DOHH2 (cell line): ENCODE measurements at regions not wholly inside any gene's neighbourhood (a gene's known extent, or its start where the extent isn't known, plus 50 kb on each side); places are given as distances from the start of the nearest gene placed in this dataset.

Experiments used
- CTCF ChIP-seq: fragments of 200-600 bp; sonication (generic); IDR thresholded peaks from one replicate; pipeline ENCODE4 v1.5.1; 2014; ENCODE audit warnings: antibody characterized with exemption, mild to moderate bottlenecking, low read depth, low read length; ENCODE audit not compliant: poor library complexity, severe bottlenecking
- EZH2phosphoT487 ChIP-seq: fragments of 200-600 bp; sonication (generic); IDR thresholded peaks from 2 replicates; pipeline ENCODE4 v1.6.1; 2017; ENCODE audit warnings: borderline replicate concordance, mild to moderate bottlenecking, antibody characterized with exemption, low read length, moderate library complexity, mixed read lengths

- TF ChIP-seq CTCF (no peak), EZH2phosphoT487 (no peak)
Measured at GRCh38 chr5:104128348-104128747, 565.8 kb upstream of the NUDT12 start.
